Adrenal gland (tissue), 9 donors: ENCODE measurements at regions not wholly inside any gene's neighbourhood (a gene's known extent, or its start where the extent isn't known, plus 50 kb on each side); places are given as distances from the start of the nearest gene placed in this dataset.

ENCODE experiments used
- DNase-seq, 7 donors: peaks; one replicate each; pipeline ENCODE4 v3.0.0-alpha.2; 2019 to 2020
- H3K27ac ChIP-seq, 5 donors: fragments of 200-600 bp; sonication (generic) in 4 of 5; 1 replicate in 3 of 5; 2 replicates in 2 of 5; pipeline versions ENCODE4 v1.5.1 to v1.8.0; 2016 to 2020; ENCODE audit warnings: mild to moderate bottlenecking in 1 of 5
- H3K27me3 ChIP-seq: fragments of 200-600 bp; 2 replicates; pipeline ENCODE4 v1.8.0; 2021
- H3K36me3 ChIP-seq, 2 donors: fragments of 200-600 bp; replicated peaks in 1 of 2; 1 replicate in 1 of 2; 2 replicates in 1 of 2; pipeline versions ENCODE4 v1.5.1 to v1.8.0; 2018 to 2022
- H3K4me1 ChIP-seq, 2 donors: fragments of 200-600 bp; replicated peaks in 1 of 2; 1 replicate in 1 of 2; 2 replicates in 1 of 2; pipeline versions ENCODE4 v1.5.1 to v1.8.0; 2018 to 2021
- H3K4me3 ChIP-seq, 4 donors: fragments of 200-600 bp; sonication (generic) in 3 of 4; one replicate each; pipeline ENCODE4 v1.5.1; 2016 to 2018
- H3K9me3 ChIP-seq, 3 donors: fragments of 200-600 bp; sonication (generic) in 1 of 3; replicated peaks in 1 of 3; 1 replicate in 2 of 3; 2 replicates in 1 of 3; pipeline versions ENCODE4 v1.5.1 to v1.8.0; 2016 to 2021
- POLR2A ChIP-seq, 2 donors: fragments of 450-650 bp; IDR thresholded peaks; one replicate each; pipeline ENCODE4 v1.6.1; 2017; ENCODE audit warnings: antibody characterized with exemption in 2 of 2, mild to moderate bottlenecking in 2 of 2, moderate library complexity in 1 of 2
- WGBS, 4 donors: extraction: QIAGEN DNeasy Blood & Tissue Kit in 2 of 4; methylation state at CpG; one replicate each; pipeline versions ENCODE4 v1.1.5 to v1.1.7; 2013 to 2017; 5-methylcytosine and 5-hydroxymethylcytosine counted together
- intact Hi-C, 2 donors: fragments of 100-400 bp; cut with DNase I; formaldehyde crosslinking; loops; one replicate each; pipeline versions ENCODE4 v1.14.1 to v1.15.0; 2022 to 2023
- TF ChIP-seq, protein P1 (sequence below), 6 experiments: fragments of 450-650 bp in 4 of 6; fragments of 200-600 bp in 2 of 6; sonication (generic) in 1 of 6; IDR thresholded peaks; 1 replicate in 5 of 6; 2 replicates in 1 of 6; pipeline versions ENCODE4 v1.5.1 to v1.8.0; 2016 to 2021; ENCODE audit warnings: antibody characterized with exemption in 6 of 6, mild to moderate bottlenecking in 2 of 6, moderate library complexity in 1 of 6
- donor health status: healthy with polysubstance abuse.
- donor health status: Bipolar disorder and iron deficiency.
- donor health status: DM: yes; HTN: yes; CAD: no.
- donor health status: DM: no; HTN: no; CAD: no.
- donor health status: DM: no; HTN: no; CAD: no.

GRCh38 chr12:47024463-47024862, 55.0 kb upstream of the PCED1B start:
- no peak overlapping the region for H3K27ac ChIP-seq
- no peaks in the 10 kb centered on the region for H3K36me3 ChIP-seq
- WGBS, 4 donors: 53 to 79% (median 66%) methylated on average over 2 of the region's 2 CpGs
- peaks cover 0 to 4% of the 10 kb centered on the region in 2 donors for H3K4me1 ChIP-seq
- no peaks in the 10 kb centered on the region for H3K9me3 ChIP-seq
- H3K27me3 ChIP-seq: no peaks in the 10 kb centered on the region
- no peak for DNase-seq
- H3K4me3 ChIP-seq: no peak overlapping the region
- intact Hi-C loops: loop anchor here in 1 of 2 donors (10.0 kb wide), 1 partner anchor 350 kb away; no protein-coding TSS in a partner anchor
- no peak for TF ChIP-seq POLR2A (IDR thresholded peaks at IDR 0.05)
- TF ChIP-seq, protein P1, sequence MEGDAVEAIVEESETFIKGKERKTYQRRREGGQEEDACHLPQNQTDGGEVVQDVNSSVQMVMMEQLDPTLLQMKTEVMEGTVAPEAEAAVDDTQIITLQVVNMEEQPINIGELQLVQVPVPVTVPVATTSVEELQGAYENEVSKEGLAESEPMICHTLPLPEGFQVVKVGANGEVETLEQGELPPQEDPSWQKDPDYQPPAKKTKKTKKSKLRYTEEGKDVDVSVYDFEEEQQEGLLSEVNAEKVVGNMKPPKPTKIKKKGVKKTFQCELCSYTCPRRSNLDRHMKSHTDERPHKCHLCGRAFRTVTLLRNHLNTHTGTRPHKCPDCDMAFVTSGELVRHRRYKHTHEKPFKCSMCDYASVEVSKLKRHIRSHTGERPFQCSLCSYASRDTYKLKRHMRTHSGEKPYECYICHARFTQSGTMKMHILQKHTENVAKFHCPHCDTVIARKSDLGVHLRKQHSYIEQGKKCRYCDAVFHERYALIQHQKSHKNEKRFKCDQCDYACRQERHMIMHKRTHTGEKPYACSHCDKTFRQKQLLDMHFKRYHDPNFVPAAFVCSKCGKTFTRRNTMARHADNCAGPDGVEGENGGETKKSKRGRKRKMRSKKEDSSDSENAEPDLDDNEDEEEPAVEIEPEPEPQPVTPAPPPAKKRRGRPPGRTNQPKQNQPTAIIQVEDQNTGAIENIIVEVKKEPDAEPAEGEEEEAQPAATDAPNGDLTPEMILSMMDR (IDR thresholded peaks at IDR 0.05): no peak

DNA sequence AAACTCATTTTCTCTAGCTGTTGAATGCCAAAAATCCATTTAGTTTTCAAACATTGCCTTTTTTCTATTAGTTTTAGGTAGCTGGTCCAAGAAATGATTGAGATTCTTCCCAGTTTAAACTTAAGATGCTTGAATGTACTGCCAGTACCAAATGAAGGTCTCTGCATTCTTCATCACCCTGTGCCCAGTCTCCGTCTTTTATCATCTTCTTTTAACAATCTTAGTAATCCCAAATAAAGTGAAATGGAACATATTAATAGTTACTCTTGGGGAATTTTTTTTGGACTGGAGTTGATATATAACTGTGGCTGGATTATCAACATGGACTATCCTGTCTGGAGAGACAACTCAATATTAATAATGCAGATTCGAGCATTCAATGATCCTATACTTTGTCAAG, 54.1 kb upstream of the PCED1B start:
- no peak overlapping the region for H3K4me3 ChIP-seq
- H3K4me1 ChIP-seq: peaks cover 0 to 4% of the 10 kb centered on the region in 2 donors
- no peaks in the 10 kb centered on the region for H3K27me3 ChIP-seq
- H3K27ac ChIP-seq: no peak overlapping the region
- intact Hi-C loops: loop anchor here in 1 of 2 donors (10.0 kb wide), 1 partner anchor 351 kb away; no protein-coding TSS in a partner anchor
- WGBS, 4 donors: 62 to 67% (median 62%) methylated on average over 2 of the region's 2 CpGs
- TF ChIP-seq POLR2A (IDR thresholded peaks at IDR 0.05): no peak
- TF ChIP-seq, protein P1 (IDR thresholded peaks at IDR 0.05): no peak
- no peak for DNase-seq
- no peaks in the 10 kb centered on the region for H3K9me3 ChIP-seq
- H3K36me3 ChIP-seq: no peaks in the 10 kb centered on the region

GRCh38 chr12:47025798-47026197, 53.6 kb upstream of the PCED1B start:
- H3K9me3 ChIP-seq: no peaks in the 10 kb centered on the region
- H3K27me3 ChIP-seq: no peaks in the 10 kb centered on the region
- DNase-seq: no peak
- no peak overlapping the region for H3K27ac ChIP-seq
- TF ChIP-seq, protein P1 (IDR thresholded peaks at IDR 0.05): no peak
- no peak for TF ChIP-seq POLR2A (IDR thresholded peaks at IDR 0.05)
- H3K4me3 ChIP-seq: no peak overlapping the region
- H3K36me3 ChIP-seq: no peaks in the 10 kb centered on the region
- peaks cover 0 to 4% of the 10 kb centered on the region in 2 donors for H3K4me1 ChIP-seq
- intact Hi-C loops: loop anchor here in 1 of 2 donors (10.0 kb wide), 1 partner anchor 351 kb away; no protein-coding TSS in a partner anchor
- WGBS, 4 donors: 89 to 95% (median 93%) methylated on average over 2 of the region's 2 CpGs

GRCh38 chr12:47026291-47026690, 53.1 kb upstream of the PCED1B start:
- no peaks in the 10 kb centered on the region for H3K27me3 ChIP-seq
- no peak for TF ChIP-seq POLR2A (IDR thresholded peaks at IDR 0.05)
- TF ChIP-seq, protein P1 (IDR thresholded peaks at IDR 0.05): no peak
- H3K4me1 ChIP-seq: peaks cover 0 to 4% of the 10 kb centered on the region in 2 donors
- H3K4me3 ChIP-seq: no peak overlapping the region
- DNase-seq: no peak
- 69 to 83% (median 75%) methylated on average over 5 of the region's 5 CpGs for WGBS, 4 donors
- no peaks in the 10 kb centered on the region for H3K36me3 ChIP-seq
- no peaks in the 10 kb centered on the region for H3K9me3 ChIP-seq
- intact Hi-C loops: loop anchor here in 1 of 2 donors (10.0 kb wide), 1 partner anchor 351 kb away; no protein-coding TSS in a partner anchor
- no peak overlapping the region for H3K27ac ChIP-seq
